ENCODE measurements at regions not wholly inside any gene's neighbourhood (a gene's known extent, or its start where the extent isn't known, plus 50 kb on each side); places are given as distances from the start of the nearest gene placed in this dataset.
"Not testable (repeated sequence)": the region's sequence is repeated elsewhere in the genome, so short reads cannot be mapped to it uniquely, and the experiment has no call there.

- DNase-seq, result no peak
Observed at GRCh38 chr4:153929675-153930074, 140.8 kb upstream of the SFRP2 start.

- DNase-seq, result no peak
Observed at GRCh38 chr4:153927451-153927850, 138.6 kb upstream of the SFRP2 start.

GRCh38 chr4:153922148-153922547 lies 133.3 kb upstream of the SFRP2 start:
- no peak for DNase-seq

GRCh38 chr4:153919667-153920066 lies 130.8 kb upstream of the SFRP2 start:
- DNase-seq, result no peak

- DNase-seq, result no peak
Observed at GRCh38 chr4:153916273-153916755, 127.4 kb upstream of the SFRP2 start.

GRCh38 chr4:153912301-153912700 lies 123.4 kb upstream of the SFRP2 start:
- DNase-seq, result no peak

GRCh38 chr4:153909672-153910071 lies 120.8 kb upstream of the SFRP2 start:
- DNase-seq, result no peak

- DNase-seq, result no peak
Observed at GRCh38 chr4:153906231-153906630, 117.3 kb upstream of the SFRP2 start.

- no peak for DNase-seq
Observed at GRCh38 chr4:153905231-153905630, 116.3 kb upstream of the SFRP2 start.

- DNase-seq, result no peak
Observed at GRCh38 chr4:153904011-153904410, 115.1 kb upstream of the SFRP2 start.

- no peak for DNase-seq
Observed at GRCh38 chr4:153901220-153901619, 112.3 kb upstream of the SFRP2 start.

GRCh38 chr4:153900426-153900825 lies 111.5 kb upstream of the SFRP2 start:
- DNase-seq, result no peak

- no peak for DNase-seq
Observed at GRCh38 chr4:153890761-153891160, 101.9 kb upstream of the SFRP2 start.

- DNase-seq, result no peak
Observed at GRCh38 chr4:153887217-153887616, 98.3 kb upstream of the SFRP2 start.

GRCh38 chr4:153884325-153884724 lies 95.4 kb upstream of the SFRP2 start:
- no peak for DNase-seq

- DNase-seq, result no peak
Observed at GRCh38 chr4:153880983-153881382, 92.1 kb upstream of the SFRP2 start.

- no peak for DNase-seq
Observed at GRCh38 chr4:153877898-153878297, 89.0 kb upstream of the SFRP2 start.

- DNase-seq, result no peak
Observed at GRCh38 chr4:153873741-153874140, 84.9 kb upstream of the SFRP2 start.

- DNase-seq, result not testable (repeated sequence)
Observed at GRCh38 chr4:153866766-153867165, 77.9 kb upstream of the SFRP2 start.

- no peak for DNase-seq
Observed at GRCh38 chr4:153852501-153852900, 63.6 kb upstream of the SFRP2 start.

- no peak for DNase-seq
Observed at GRCh38 chr4:153850533-153851280, 61.8 kb upstream of the SFRP2 start.

GRCh38 chr4:153844144-153844543 lies 55.3 kb upstream of the SFRP2 start:
- no peak for DNase-seq
